ENCODE measurements at regions not wholly inside any gene's neighbourhood (a gene's known extent, or its start where the extent isn't known, plus 50 kb on each side); places are given as distances from the start of the nearest gene placed in this dataset.

DNA sequence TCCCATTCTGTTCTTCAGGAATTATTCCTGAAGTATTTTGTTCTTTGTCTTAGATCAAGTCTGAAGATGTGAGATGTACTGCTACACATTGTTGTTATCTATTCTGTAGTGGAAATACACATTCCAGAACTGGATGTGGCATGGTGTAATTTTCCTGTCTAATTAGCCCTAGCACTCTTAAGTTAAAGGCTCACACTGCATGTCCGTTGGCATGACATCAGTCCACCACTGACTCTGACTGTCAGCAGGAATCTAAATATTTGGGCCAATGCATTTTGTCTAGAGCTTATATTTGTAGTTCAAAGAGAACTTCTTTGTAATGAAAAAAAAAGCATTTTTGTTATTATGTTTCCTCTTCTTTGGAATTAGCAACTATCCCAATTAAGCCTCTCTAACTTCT lies 201.0 kb downstream of the S1PR1 start:
- H2BK12ac ChIP-seq (ENCODE audit: low read depth, low read length): no peak overlapping the region
- H2BK15ac ChIP-seq (ENCODE audit: low read length): no peak overlapping the region
- H3K4me3 ChIP-seq (ENCODE audit: extremely low read depth in 1 of 4, insufficient read depth in 2 of 4, low read depth in 3 of 4, low read length in 4 of 4): no peak overlapping the region
- H4K91ac ChIP-seq (replicated peaks; ENCODE audit: insufficient read length, low read length): no peak overlapping the region
- H3K14ac ChIP-seq (ENCODE audit: insufficient read length): no peak overlapping the region
- H2BK20ac ChIP-seq (ENCODE audit: low read length): no peak overlapping the region
- no peak overlapping the region for H2AK5ac ChIP-seq (ENCODE audit: low read depth, low read length)
- POLR2A ChIA-PET (ENCODE audit: partially characterized antibody): no interaction called here
- no peak overlapping the region for H4K8ac ChIP-seq (ENCODE audit: extremely low read depth, insufficient read depth, low read length)
- H3K4me2 ChIP-seq (ENCODE audit: insufficient read depth in 1 of 2, low read depth in 2 of 2, low read length in 2 of 2): no peak overlapping the region
- H3K27me3 ChIP-seq (replicated peaks in 1 of 4; ENCODE audit: control insufficient read depth in 3 of 4, extremely low read depth in 1 of 4, insufficient read depth in 3 of 4, low read length in 3 of 4): no peaks in the 10 kb centered on the region
- H3K36me3 ChIP-seq (ENCODE audit: control insufficient read depth in 2 of 4, insufficient read depth in 4 of 4, low read length in 3 of 4): no peaks in the 10 kb centered on the region
- H3K23me2 ChIP-seq (ENCODE audit: low read depth, low read length): no peaks in the 10 kb centered on the region
- H3K23ac ChIP-seq (ENCODE audit: insufficient read length): no peak overlapping the region
- no peak for DNase-seq (ENCODE audit: low read depth in 1 of 2, low spot score in 2 of 2)
- no peaks in the 10 kb centered on the region for H3K79me1 ChIP-seq (ENCODE audit: low read depth, low read length)
- no peaks in the 10 kb centered on the region for H3K9me3 ChIP-seq (ENCODE audit: insufficient read depth in 2 of 2, low read depth in 1 of 2, low read length in 1 of 2)
- H2BK120ac ChIP-seq (replicated peaks; ENCODE audit: low read depth, low read length): no peak overlapping the region
- H3K9ac ChIP-seq (replicated peaks in 1 of 4; ENCODE audit: extremely low read depth in 1 of 4, low read depth in 3 of 4, low read length in 3 of 4): no peak overlapping the region
- no peak overlapping the region for H2BK5ac ChIP-seq (ENCODE audit: low read depth, low read length)
- H3K4me1 ChIP-seq (replicated peaks in 1 of 4; ENCODE audit: control insufficient read depth in 3 of 4, insufficient read depth in 4 of 4, low read length in 3 of 4): no peaks in the 10 kb centered on the region
- no peak overlapping the region for H3K4ac ChIP-seq (replicated peaks; ENCODE audit: insufficient read length, low read depth, low read length)
- H4K5ac ChIP-seq (ENCODE audit: insufficient read length, low read depth, low read length): no peak overlapping the region
- CTCF ChIA-PET (ENCODE audit: partially characterized antibody): interaction anchor here (0.8 to 3.3 kb wide), 17 partner anchors 11 to 515 kb away, joined by 3 to 32 read pairs (median 5); no protein-coding TSS in a partner anchor
- no peaks in the 10 kb centered on the region for H3K79me2 ChIP-seq (ENCODE audit: control insufficient read depth in 1 of 2, insufficient read depth in 2 of 2, low read length in 2 of 2)
- H3K56ac ChIP-seq (replicated peaks; ENCODE audit: insufficient read length, low read depth, low read length): no peak overlapping the region
- no peak for FAIRE-seq
- no peak overlapping the region for H3K27ac ChIP-seq (ENCODE audit: low read depth, low read length)
- no peak overlapping the region for H2AFZ ChIP-seq (ENCODE audit: low read length)
- H3K18ac ChIP-seq (ENCODE audit: extremely low read depth, low read length): no peak overlapping the region
- WGBS, 2 experiments (ENCODE audit: extremely low coverage in 1 of 2, insufficient coverage in 1 of 2, insufficient read length in 1 of 2, insufficient replicate concordance in 2 of 2, low coverage in 1 of 2, low lambda C conversion rate in 2 of 2, missing lambda C conversion rate in 1 of 2): 89% methylated on average over 1 of the region's 1 CpG; no CpG with 5 or more reads in 1 of the 2 experiments
- H4K20me1 ChIP-seq (replicated peaks in 1 of 2; ENCODE audit: control insufficient read depth in 1 of 2, insufficient read depth in 2 of 2, low read length in 2 of 2): no peaks in the 10 kb centered on the region
- TF ChIP-seq RNF2 (IDR thresholded peaks at IDR 0.05; ENCODE audit: borderline replicate concordance, low read depth, low read length, missing control alignments, poor library complexity, severe bottlenecking) (no peak), GTF2F1 (IDR thresholded peaks at IDR 0.05; ENCODE audit: borderline replicate concordance, low read depth, low read length) (no peak), JUN (IDR thresholded peaks at IDR 0.05; ENCODE audit: low read depth, low read length) (no peak), SP2 (IDR thresholded peaks at IDR 0.05; ENCODE audit: low read length) (no peak), RFX5 (IDR thresholded peaks at IDR 0.05; ENCODE audit: borderline replicate concordance, low read depth, low read length) (no peak), SRF (IDR thresholded peaks at IDR 0.05; ENCODE audit: low read depth, low read length) (no peak), HDAC2 (IDR thresholded peaks at IDR 0.05; ENCODE audit: borderline replicate concordance in 1 of 2, low read depth in 2 of 2, low read length in 2 of 2) (no peak)
- TF ChIP-seq, protein P1, sequence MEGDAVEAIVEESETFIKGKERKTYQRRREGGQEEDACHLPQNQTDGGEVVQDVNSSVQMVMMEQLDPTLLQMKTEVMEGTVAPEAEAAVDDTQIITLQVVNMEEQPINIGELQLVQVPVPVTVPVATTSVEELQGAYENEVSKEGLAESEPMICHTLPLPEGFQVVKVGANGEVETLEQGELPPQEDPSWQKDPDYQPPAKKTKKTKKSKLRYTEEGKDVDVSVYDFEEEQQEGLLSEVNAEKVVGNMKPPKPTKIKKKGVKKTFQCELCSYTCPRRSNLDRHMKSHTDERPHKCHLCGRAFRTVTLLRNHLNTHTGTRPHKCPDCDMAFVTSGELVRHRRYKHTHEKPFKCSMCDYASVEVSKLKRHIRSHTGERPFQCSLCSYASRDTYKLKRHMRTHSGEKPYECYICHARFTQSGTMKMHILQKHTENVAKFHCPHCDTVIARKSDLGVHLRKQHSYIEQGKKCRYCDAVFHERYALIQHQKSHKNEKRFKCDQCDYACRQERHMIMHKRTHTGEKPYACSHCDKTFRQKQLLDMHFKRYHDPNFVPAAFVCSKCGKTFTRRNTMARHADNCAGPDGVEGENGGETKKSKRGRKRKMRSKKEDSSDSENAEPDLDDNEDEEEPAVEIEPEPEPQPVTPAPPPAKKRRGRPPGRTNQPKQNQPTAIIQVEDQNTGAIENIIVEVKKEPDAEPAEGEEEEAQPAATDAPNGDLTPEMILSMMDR (IDR thresholded peaks at IDR 0.05; ENCODE audit: control extremely low read depth in 1 of 3, insufficient read depth in 1 of 3, low read depth in 1 of 3, low read length in 3 of 3): no peak
- TF ChIP-seq, protein P2, sequence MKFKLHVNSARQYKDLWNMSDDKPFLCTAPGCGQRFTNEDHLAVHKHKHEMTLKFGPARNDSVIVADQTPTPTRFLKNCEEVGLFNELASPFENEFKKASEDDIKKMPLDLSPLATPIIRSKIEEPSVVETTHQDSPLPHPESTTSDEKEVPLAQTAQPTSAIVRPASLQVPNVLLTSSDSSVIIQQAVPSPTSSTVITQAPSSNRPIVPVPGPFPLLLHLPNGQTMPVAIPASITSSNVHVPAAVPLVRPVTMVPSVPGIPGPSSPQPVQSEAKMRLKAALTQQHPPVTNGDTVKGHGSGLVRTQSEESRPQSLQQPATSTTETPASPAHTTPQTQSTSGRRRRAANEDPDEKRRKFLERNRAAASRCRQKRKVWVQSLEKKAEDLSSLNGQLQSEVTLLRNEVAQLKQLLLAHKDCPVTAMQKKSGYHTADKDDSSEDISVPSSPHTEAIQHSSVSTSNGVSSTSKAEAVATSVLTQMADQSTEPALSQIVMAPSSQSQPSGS (IDR thresholded peaks at IDR 0.05; ENCODE audit: low read length): no peak
